ENCODE measurements at regions not wholly inside any gene's neighbourhood (a gene's known extent, or its start where the extent isn't known, plus 50 kb on each side); places are given as distances from the start of the nearest gene placed in this dataset.

- Histone ChIP-seq H3K27ac (ENCODE audit: extremely low read depth, low read depth, low read length) (no peak overlapping the region), H3K79me2 (ENCODE audit: control insufficient read depth, insufficient read depth, low read length) (no peaks in the 10 kb centered on the region), H3K9ac (ENCODE audit: insufficient read depth in 1 of 2, low read depth in 2 of 2, low read length in 2 of 2) (no peak overlapping the region), H4K20me1 (replicated peaks; ENCODE audit: control insufficient read depth, insufficient read depth, low read length) (no peaks in the 10 kb centered on the region), H3K4me2 (ENCODE audit: insufficient read depth, low read length) (no peak overlapping the region), H3K36me3 (ENCODE audit: control insufficient read depth, insufficient read depth, low read length) (no peaks in the 10 kb centered on the region), H3K9me1 (ENCODE audit: control insufficient read depth, insufficient read depth, low read length) (no peaks in the 10 kb centered on the region), H3K4me3 (no peak overlapping the region), H3K4me1 (replicated peaks in 1 of 2; ENCODE audit: control insufficient read depth in 2 of 2, insufficient read depth in 2 of 2, low read length in 2 of 2) (no peaks in the 10 kb centered on the region), H2AFZ (ENCODE audit: low read depth, low read length) (no peak overlapping the region), H3K27me3 (ENCODE audit: control insufficient read depth in 2 of 2, insufficient read depth in 2 of 2, low read length in 2 of 2) (no peaks in the 10 kb centered on the region), H3K9me3 (replicated peaks; ENCODE audit: control insufficient read depth, insufficient read depth, low read depth, low read length) (no peaks in the 10 kb centered on the region)
- POLR2A ChIA-PET: no interaction called here
- TF ChIP-seq POLR2H (tag; IDR thresholded peaks at IDR 0.05; ENCODE audit: low read depth) (no peak), ZNF436 (CRISPR knock-in tag; IDR thresholded peaks at IDR 0.05) (no peak), FOXA3 (CRISPR knock-in tag; conservative IDR thresholded peaks at IDR 0.05 in 1 of 2, IDR thresholded peaks at IDR 0.05 in 1 of 2) (no peak), NFYB (IDR thresholded peaks at IDR 0.05; ENCODE audit: extremely low read depth, insufficient read length) (no peak), FOXJ3 (CRISPR knock-in tag; IDR thresholded peaks at IDR 0.05) (no peak), KAT2B (IDR thresholded peaks at IDR 0.05; ENCODE audit: low read depth, low read length) (no peak), PHTF2 (CRISPR knock-in tag; IDR thresholded peaks at IDR 0.05) (no peak), NCOA1 (IDR thresholded peaks at IDR 0.05; ENCODE audit: low read depth) (no peak), NRF1 (conservative IDR thresholded peaks at IDR 0.05 in 1 of 2, IDR thresholded peaks at IDR 0.05 in 1 of 2) (no peak), MAFF (IDR thresholded peaks at IDR 0.05; ENCODE audit: low read length) (no peak), BDP1 (IDR thresholded peaks at IDR 0.05; ENCODE audit: insufficient read depth, insufficient read length) (no peak), CTBP1 (IDR thresholded peaks at IDR 0.05; ENCODE audit: borderline replicate concordance) (no peak), SMAD3 (CRISPR knock-in tag; conservative IDR thresholded peaks at IDR 0.05) (no peak), SNIP1 (IDR thresholded peaks at IDR 0.05; ENCODE audit: low read depth) (no peak), MAFK (IDR thresholded peaks at IDR 0.05; ENCODE audit: low read length) (no peak)
- TF ChIP-seq, protein P1, sequence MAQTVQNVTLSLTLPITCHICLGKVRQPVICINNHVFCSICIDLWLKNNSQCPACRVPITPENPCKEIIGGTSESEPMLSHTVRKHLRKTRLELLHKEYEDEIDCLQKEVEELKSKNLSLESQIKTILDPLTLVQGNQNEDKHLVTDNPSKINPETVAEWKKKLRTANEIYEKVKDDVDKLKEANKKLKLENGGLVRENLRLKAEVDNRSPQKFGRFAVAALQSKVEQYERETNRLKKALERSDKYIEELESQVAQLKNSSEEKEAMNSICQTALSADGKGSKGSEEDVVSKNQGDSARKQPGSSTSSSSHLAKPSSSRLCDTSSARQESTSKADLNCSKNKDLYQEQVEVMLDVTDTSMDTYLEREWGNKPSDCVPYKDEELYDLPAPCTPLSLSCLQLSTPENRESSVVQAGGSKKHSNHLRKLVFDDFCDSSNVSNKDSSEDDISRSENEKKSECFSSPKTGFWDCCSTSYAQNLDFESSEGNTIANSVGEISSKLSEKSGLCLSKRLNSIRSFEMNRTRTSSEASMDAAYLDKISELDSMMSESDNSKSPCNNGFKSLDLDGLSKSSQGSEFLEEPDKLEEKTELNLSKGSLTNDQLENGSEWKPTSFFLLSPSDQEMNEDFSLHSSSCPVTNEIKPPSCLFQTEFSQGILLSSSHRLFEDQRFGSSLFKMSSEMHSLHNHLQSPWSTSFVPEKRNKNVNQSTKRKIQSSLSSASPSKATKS (CRISPR knock-in tag; IDR thresholded peaks at IDR 0.05): no peak
- TF ChIP-seq, protein P2, sequence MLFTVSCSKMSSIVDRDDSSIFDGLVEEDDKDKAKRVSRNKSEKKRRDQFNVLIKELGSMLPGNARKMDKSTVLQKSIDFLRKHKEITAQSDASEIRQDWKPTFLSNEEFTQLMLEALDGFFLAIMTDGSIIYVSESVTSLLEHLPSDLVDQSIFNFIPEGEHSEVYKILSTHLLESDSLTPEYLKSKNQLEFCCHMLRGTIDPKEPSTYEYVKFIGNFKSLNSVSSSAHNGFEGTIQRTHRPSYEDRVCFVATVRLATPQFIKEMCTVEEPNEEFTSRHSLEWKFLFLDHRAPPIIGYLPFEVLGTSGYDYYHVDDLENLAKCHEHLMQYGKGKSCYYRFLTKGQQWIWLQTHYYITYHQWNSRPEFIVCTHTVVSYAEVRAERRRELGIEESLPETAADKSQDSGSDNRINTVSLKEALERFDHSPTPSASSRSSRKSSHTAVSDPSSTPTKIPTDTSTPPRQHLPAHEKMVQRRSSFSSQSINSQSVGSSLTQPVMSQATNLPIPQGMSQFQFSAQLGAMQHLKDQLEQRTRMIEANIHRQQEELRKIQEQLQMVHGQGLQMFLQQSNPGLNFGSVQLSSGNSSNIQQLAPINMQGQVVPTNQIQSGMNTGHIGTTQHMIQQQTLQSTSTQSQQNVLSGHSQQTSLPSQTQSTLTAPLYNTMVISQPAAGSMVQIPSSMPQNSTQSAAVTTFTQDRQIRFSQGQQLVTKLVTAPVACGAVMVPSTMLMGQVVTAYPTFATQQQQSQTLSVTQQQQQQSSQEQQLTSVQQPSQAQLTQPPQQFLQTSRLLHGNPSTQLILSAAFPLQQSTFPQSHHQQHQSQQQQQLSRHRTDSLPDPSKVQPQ (CRISPR knock-in tag; IDR thresholded peaks at IDR 0.05; ENCODE audit: borderline replicate concordance): no peak
- TF ChIP-seq, protein P3, sequence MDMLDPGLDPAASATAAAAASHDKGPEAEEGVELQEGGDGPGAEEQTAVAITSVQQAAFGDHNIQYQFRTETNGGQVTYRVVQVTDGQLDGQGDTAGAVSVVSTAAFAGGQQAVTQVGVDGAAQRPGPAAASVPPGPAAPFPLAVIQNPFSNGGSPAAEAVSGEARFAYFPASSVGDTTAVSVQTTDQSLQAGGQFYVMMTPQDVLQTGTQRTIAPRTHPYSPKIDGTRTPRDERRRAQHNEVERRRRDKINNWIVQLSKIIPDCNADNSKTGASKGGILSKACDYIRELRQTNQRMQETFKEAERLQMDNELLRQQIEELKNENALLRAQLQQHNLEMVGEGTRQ (CRISPR knock-in tag; IDR thresholded peaks at IDR 0.05): no peak
- CTCF ChIA-PET (ENCODE audit: low intra/inter-chr PET ratio): no interaction called here
- 8% methylated on average over 3 of the region's 3 CpGs for WGBS (ENCODE audit: insufficient coverage, low coverage, missing lambda C conversion rate)
- FAIRE-seq (no peak), DNase-seq (ENCODE audit: extremely low read depth in 1 of 4, low spot score in 3 of 4) (no peak), ATAC-seq (no peak)
- no TSS peak for BruUV-seq (replicated peaks)
- in situ Hi-C loops (cut with MboI): no loop called here
- intact Hi-C loops (cut with micrococcal nuclease): no loop called here
Measured at GRCh38 chr2:166675553-166675952, 181.5 kb upstream of the SCN7A start.

Data from K562 (cell line).